ENCODE measurements at regions not wholly inside any gene's neighbourhood (a gene's known extent, or its start where the extent isn't known, plus 50 kb on each side); places are given as distances from the start of the nearest gene placed in this dataset.

DNA sequence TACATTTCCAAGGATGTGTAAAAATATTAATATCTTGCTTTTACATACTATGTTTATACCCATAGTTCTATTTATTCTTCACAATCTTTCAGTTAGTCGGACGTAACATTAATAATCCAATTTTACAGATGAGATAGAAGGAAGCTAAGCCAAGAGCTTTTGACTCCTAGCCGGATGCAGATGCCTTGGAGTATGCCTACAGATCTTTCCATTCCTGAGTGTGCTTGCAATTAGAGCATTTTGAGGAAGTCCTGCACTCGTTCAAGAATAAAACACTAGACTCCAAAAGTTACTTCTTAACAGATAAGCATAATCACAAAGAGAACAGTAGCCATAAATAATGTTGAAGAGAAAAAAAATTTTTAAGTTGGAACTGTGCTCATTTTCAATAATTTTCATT lies 337.6 kb upstream of the CLEC14A start:
- no peaks in the 10 kb centered on the region for H3K36me3 ChIP-seq (ENCODE audit: insufficient read depth, insufficient read length, low read length)
- no peak for DNase-seq (ENCODE audit: low read depth, low spot score)
- H3K9ac ChIP-seq (ENCODE audit: insufficient read length, low read depth), result no peak overlapping the region
- H3K4me1 ChIP-seq (ENCODE audit: insufficient read depth, insufficient read length), result no peaks in the 10 kb centered on the region
- TF ChIP-seq YY1 (IDR thresholded peaks at IDR 0.05; ENCODE audit: insufficient read depth, insufficient read length), result no peak
- TF ChIP-seq ZNF274 (IDR thresholded peaks at IDR 0.05; ENCODE audit: low read depth, low read length), result no peak
- no peak for TF ChIP-seq SUZ12 (IDR thresholded peaks at IDR 0.05; ENCODE audit: extremely low read depth, insufficient read depth, insufficient read length)
- H3K4me3 ChIP-seq (ENCODE audit: insufficient read length, low read depth), result no peak overlapping the region
- H3K9me3 ChIP-seq (ENCODE audit: insufficient read depth, low read length), result no peaks in the 10 kb centered on the region
- H3K27me3 ChIP-seq (ENCODE audit: insufficient read depth, insufficient read length), result no peaks in the 10 kb centered on the region

- no peaks in the 10 kb centered on the region for H3K36me3 ChIP-seq (ENCODE audit: insufficient read depth, insufficient read length, low read length)
- no peaks in the 10 kb centered on the region for H3K4me1 ChIP-seq (ENCODE audit: insufficient read depth, insufficient read length)
- TF ChIP-seq YY1 (IDR thresholded peaks at IDR 0.05; ENCODE audit: insufficient read depth, insufficient read length) (no peak), ZNF274 (IDR thresholded peaks at IDR 0.05; ENCODE audit: low read depth, low read length) (no peak), SUZ12 (IDR thresholded peaks at IDR 0.05; ENCODE audit: extremely low read depth, insufficient read depth, insufficient read length) (no peak)
- no peak for DNase-seq (ENCODE audit: low read depth, low spot score)
- no peak overlapping the region for H3K9ac ChIP-seq (ENCODE audit: insufficient read length, low read depth)
- no peak overlapping the region for H3K4me3 ChIP-seq (ENCODE audit: insufficient read length, low read depth)
- H3K9me3 ChIP-seq (ENCODE audit: insufficient read depth, low read length), result no peaks in the 10 kb centered on the region
- no peaks in the 10 kb centered on the region for H3K27me3 ChIP-seq (ENCODE audit: insufficient read depth, insufficient read length)
Observed at GRCh38 chr14:38592764-38593442, 337.0 kb upstream of the CLEC14A start.

DNA sequence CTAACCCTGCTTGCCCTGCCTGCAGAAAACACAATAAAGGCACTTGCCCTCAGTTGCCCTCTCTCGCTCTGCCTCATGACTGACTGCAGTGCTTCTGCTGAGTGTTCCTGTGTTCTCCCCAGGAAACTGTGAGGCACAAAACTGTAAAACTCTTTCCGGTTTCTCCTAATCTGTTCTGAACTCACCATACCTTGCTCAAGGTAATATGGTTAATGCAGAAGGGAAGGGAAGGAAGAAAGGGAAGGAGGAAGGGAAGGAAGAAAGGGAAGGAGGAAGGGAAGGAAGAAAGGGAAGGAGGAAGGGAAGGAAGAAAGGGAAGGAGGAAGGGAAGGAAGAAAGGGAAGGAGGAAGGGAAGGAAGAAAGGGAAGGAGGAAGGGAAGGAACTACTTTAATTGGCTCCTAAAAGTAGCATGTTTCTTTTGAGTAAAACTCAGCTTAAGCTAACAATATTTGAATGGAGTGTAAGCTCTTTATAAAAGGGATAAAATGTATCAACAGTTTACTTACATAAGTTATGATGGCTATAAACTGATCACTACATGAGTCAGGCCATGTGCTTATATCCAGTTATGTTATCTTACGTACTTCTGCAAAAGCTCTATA lies 334.0 kb upstream of the CLEC14A start:
- DNase-seq (ENCODE audit: low read depth, low spot score), result no peak
- no peaks in the 10 kb centered on the region for H3K4me1 ChIP-seq (ENCODE audit: insufficient read depth, insufficient read length)
- no peaks in the 10 kb centered on the region for H3K9me3 ChIP-seq (ENCODE audit: insufficient read depth, low read length)
- H3K9ac ChIP-seq (ENCODE audit: insufficient read length, low read depth), result no peak overlapping the region
- TF ChIP-seq SUZ12 (IDR thresholded peaks at IDR 0.05; ENCODE audit: extremely low read depth, insufficient read depth, insufficient read length) (no peak), ZNF274 (IDR thresholded peaks at IDR 0.05; ENCODE audit: low read depth, low read length) (no peak), YY1 (IDR thresholded peaks at IDR 0.05; ENCODE audit: insufficient read depth, insufficient read length) (no peak)
- no peak overlapping the region for H3K4me3 ChIP-seq (ENCODE audit: insufficient read length, low read depth)
- H3K27me3 ChIP-seq (ENCODE audit: insufficient read depth, insufficient read length), result no peaks in the 10 kb centered on the region
- H3K36me3 ChIP-seq (ENCODE audit: insufficient read depth, insufficient read length, low read length), result no peaks in the 10 kb centered on the region

GRCh38 chr14:38583471-38583870 lies 327.6 kb upstream of the CLEC14A start:
- H3K36me3 ChIP-seq (ENCODE audit: insufficient read depth, insufficient read length, low read length), result no peaks in the 10 kb centered on the region
- no peak overlapping the region for H3K9ac ChIP-seq (ENCODE audit: insufficient read length, low read depth)
- H3K4me1 ChIP-seq (ENCODE audit: insufficient read depth, insufficient read length), result peaks cover 1% of the 10 kb centered on the region
- no peaks in the 10 kb centered on the region for H3K27me3 ChIP-seq (ENCODE audit: insufficient read depth, insufficient read length)
- TF ChIP-seq ZNF274 (IDR thresholded peaks at IDR 0.05; ENCODE audit: low read depth, low read length) (no peak), SUZ12 (IDR thresholded peaks at IDR 0.05; ENCODE audit: extremely low read depth, insufficient read depth, insufficient read length) (no peak), YY1 (IDR thresholded peaks at IDR 0.05; ENCODE audit: insufficient read depth, insufficient read length) (no peak)
- DNase-seq (ENCODE audit: low read depth, low spot score), result no peak
- H3K4me3 ChIP-seq (ENCODE audit: insufficient read length, low read depth), result no peak overlapping the region
- H3K9me3 ChIP-seq (ENCODE audit: insufficient read depth, low read length), result no peaks in the 10 kb centered on the region; the same call in 1 of the 2 replicates

GRCh38 chr14:38578278-38578681 lies 322.4 kb upstream of the CLEC14A start:
- no peak for DNase-seq (ENCODE audit: low read depth, low spot score)
- peaks cover 3% of the 10 kb centered on the region for H3K4me1 ChIP-seq (ENCODE audit: insufficient read depth, insufficient read length)
- H3K9ac ChIP-seq (ENCODE audit: insufficient read length, low read depth), result no peak overlapping the region
- H3K4me3 ChIP-seq (ENCODE audit: insufficient read length, low read depth), result no peak overlapping the region
- no peaks in the 10 kb centered on the region for H3K36me3 ChIP-seq (ENCODE audit: insufficient read depth, insufficient read length, low read length)
- H3K9me3 ChIP-seq (ENCODE audit: insufficient read depth, low read length), result no peaks in the 10 kb centered on the region
- TF ChIP-seq ZNF274 (IDR thresholded peaks at IDR 0.05; ENCODE audit: low read depth, low read length), result no peak
- no peak for TF ChIP-seq SUZ12 (IDR thresholded peaks at IDR 0.05; ENCODE audit: extremely low read depth, insufficient read depth, insufficient read length)
- no peaks in the 10 kb centered on the region for H3K27me3 ChIP-seq (ENCODE audit: insufficient read depth, insufficient read length)

DNA sequence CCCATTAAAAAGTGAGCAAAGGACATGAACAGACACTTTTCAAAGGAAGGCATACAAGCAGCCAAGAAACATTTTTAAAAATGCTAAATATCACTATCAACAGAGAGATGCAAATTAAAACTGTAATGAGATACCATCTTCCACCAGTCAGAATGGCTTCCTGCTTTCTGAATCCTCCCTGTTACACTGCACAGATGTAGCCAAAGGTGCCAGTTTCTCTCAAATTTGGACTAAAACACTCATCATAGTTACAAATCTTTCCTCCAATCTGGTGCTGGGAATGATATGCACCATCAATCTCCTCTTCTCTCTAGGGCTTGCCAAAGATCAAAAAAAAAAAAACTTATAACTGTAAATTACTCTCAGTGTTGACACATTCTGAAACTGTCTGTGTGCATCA lies 311.8 kb upstream of the CLEC14A start:
- TF ChIP-seq YY1 (IDR thresholded peaks at IDR 0.05; ENCODE audit: insufficient read depth, insufficient read length), result no peak
- DNase-seq (ENCODE audit: low read depth, low spot score), result no peak
- no peaks in the 10 kb centered on the region for H3K4me1 ChIP-seq (ENCODE audit: insufficient read depth, insufficient read length)
- no peak overlapping the region for H3K4me3 ChIP-seq (ENCODE audit: insufficient read length, low read depth)
- no peaks in the 10 kb centered on the region for H3K9me3 ChIP-seq (ENCODE audit: insufficient read depth, low read length)
- H3K9ac ChIP-seq (ENCODE audit: insufficient read length, low read depth), result no peak overlapping the region
- no peaks in the 10 kb centered on the region for H3K27me3 ChIP-seq (ENCODE audit: insufficient read depth, insufficient read length)
- H3K36me3 ChIP-seq (ENCODE audit: insufficient read depth, insufficient read length, low read length), result no peaks in the 10 kb centered on the region

DNA sequence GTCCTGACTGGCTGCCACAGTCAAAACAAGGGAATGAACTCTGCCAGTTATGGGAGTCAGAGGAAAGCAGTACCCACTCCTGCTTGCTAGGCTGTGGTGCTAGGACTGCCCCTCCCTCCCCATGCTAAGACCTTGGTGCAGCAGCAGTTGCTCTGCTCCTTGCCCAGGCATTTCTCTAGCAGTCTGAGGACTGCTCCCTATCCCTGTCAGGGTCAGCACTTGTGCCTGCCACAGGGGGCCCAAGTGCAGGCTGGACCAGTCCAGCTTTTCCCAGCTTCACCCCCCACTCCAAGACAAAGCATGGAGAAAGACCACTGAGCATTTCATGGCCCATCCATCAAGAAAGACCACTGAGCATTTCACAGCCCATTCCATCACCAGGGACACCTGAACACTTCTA lies 305.8 kb upstream of the CLEC14A start:
- Histone ChIP-seq H3K4me3 (ENCODE audit: insufficient read length, low read depth) (no peak overlapping the region), H3K36me3 (ENCODE audit: insufficient read depth, insufficient read length, low read length) (no peaks in the 10 kb centered on the region), H3K9me3 (ENCODE audit: insufficient read depth, low read length) (peaks cover 17% of the 10 kb centered on the region; the same call in 1 of the 2 replicates), H3K4me1 (ENCODE audit: insufficient read depth, insufficient read length) (no peaks in the 10 kb centered on the region), H3K27me3 (ENCODE audit: insufficient read depth, insufficient read length) (no peaks in the 10 kb centered on the region), H3K9ac (ENCODE audit: insufficient read length, low read depth) (no peak overlapping the region)
- no peak for DNase-seq (ENCODE audit: low read depth, low spot score)
- no peak for TF ChIP-seq ZNF274 (IDR thresholded peaks at IDR 0.05; ENCODE audit: low read depth, low read length)
- TF ChIP-seq SUZ12 (IDR thresholded peaks at IDR 0.05; ENCODE audit: extremely low read depth, insufficient read depth, insufficient read length), result no peak
- TF ChIP-seq YY1 (IDR thresholded peaks at IDR 0.05; ENCODE audit: insufficient read depth, insufficient read length), result no peak
